Hepatocyte (in vitro differentiated cells): ENCODE measurements at regions not wholly inside any gene's neighbourhood (a gene's known extent, or its start where the extent isn't known, plus 50 kb on each side); places are given as distances from the start of the nearest gene placed in this dataset.

Experiments used
- DNase-seq: peaks from one replicate; pipeline ENCODE4 v3.0.0-alpha.2; 2016; ENCODE audit warnings: low spot score
- H2AFZ ChIP-seq: fragments of 200-600 bp; sonication (generic); 2 replicates; pipeline ENCODE4 v1.6.0; 2016; ENCODE audit warnings: antibody characterized with exemption, mild to moderate bottlenecking
- H3K27ac ChIP-seq: fragments of 200-600 bp; sonication (generic); 2 replicates; pipeline ENCODE4 v1.5.1; 2016; ENCODE audit warnings: mild to moderate bottlenecking
- H3K27me3 ChIP-seq: fragments of 200-600 bp; sonication (generic); 2 replicates; pipeline ENCODE4 v1.6.1; 2016
- H3K36me3 ChIP-seq: fragments of 200-600 bp; sonication (generic); replicated peaks from 2 replicates; pipeline ENCODE4 v1.5.1; 2016; ENCODE audit warnings: low read depth; ENCODE audit not compliant: insufficient read depth
- H3K4me1 ChIP-seq: fragments of 200-600 bp; sonication (generic); 2 replicates; pipeline ENCODE4 v1.5.1; 2016; ENCODE audit warnings: mild to moderate bottlenecking, moderate library complexity; ENCODE audit not compliant: insufficient read depth
- H3K4me2 ChIP-seq: fragments of 200-600 bp; sonication (generic); 2 replicates; pipeline ENCODE4 v1.6.0; 2016
- H3K4me3 ChIP-seq: fragments of 200-600 bp; sonication (generic); 2 replicates; pipeline ENCODE4 v1.5.1; 2016; ENCODE audit warnings: mild to moderate bottlenecking
- H3K79me2 ChIP-seq: fragments of 200-600 bp; sonication (generic); 2 replicates; pipeline ENCODE4 v1.6.0; 2017; ENCODE audit warnings: mild to moderate bottlenecking
- H3K9me2 ChIP-seq: fragments of 200-600 bp; sonication (generic); replicated peaks from 2 replicates; pipeline ENCODE4 v1.6.0; 2017; ENCODE audit warnings: mild to moderate bottlenecking; ENCODE audit not compliant: insufficient read depth
- H3K9me3 ChIP-seq: fragments of 200-600 bp; sonication (generic); 2 replicates; pipeline ENCODE4 v1.5.1; 2016; ENCODE audit warnings: low read depth, mild to moderate bottlenecking
- H4K20me1 ChIP-seq: fragments of 200-600 bp; sonication (generic); 2 replicates; pipeline ENCODE4 v1.6.0; 2016; ENCODE audit warnings: mild to moderate bottlenecking; ENCODE audit not compliant: insufficient read depth, poor library complexity, severe bottlenecking
- EZH2 ChIP-seq: fragments of 200-600 bp; sonication (generic); IDR thresholded peaks from 2 replicates; pipeline ENCODE4 v1.6.1; 2016; ENCODE audit warnings: antibody characterized with exemption, mild to moderate bottlenecking, borderline replicate concordance
- EZH2phosphoT487 ChIP-seq: fragments of 200-600 bp; sonication (generic); IDR thresholded peaks from one replicate; pipeline ENCODE4 v1.6.1; 2018; ENCODE audit warnings: antibody characterized with exemption, mild to moderate bottlenecking, low read depth, moderate library complexity; ENCODE audit not compliant: unreplicated experiment, severe bottlenecking
- WGBS: methylation state at CpG from one replicate; pipeline ENCODE4 v1.1.6; 2016; ENCODE audit warnings: low lambda C conversion rate; ENCODE audit errors: missing lambda C conversion rate; 5-methylcytosine and 5-hydroxymethylcytosine counted together
- TF ChIP-seq, protein P1 (sequence below): fragments of 200-600 bp; sonication (generic); IDR thresholded peaks from 2 replicates; pipeline ENCODE4 v1.5.1; 2016; ENCODE audit warnings: antibody characterized with exemption, mild to moderate bottlenecking; ENCODE audit not compliant: poor library complexity

DNA sequence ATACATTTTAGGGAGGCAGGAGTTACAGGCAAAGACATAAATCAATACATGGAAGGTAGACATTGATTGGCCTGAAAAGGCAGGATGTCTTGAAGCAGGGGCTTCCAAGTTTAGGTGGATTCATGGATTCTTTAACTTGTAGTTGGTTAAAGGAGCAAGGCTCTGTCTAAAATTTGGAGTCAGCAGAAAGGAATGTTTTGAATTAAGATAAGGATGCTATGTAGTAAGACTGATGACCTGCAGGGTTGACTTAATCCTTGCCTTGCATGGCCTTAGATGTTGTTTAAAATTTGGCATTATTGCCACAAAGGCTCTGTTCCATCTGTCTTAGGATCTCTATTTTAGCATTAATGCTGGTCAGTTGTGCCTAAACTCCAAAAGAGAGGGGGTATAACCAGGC lies 171.3 kb downstream of the C5orf15 start:
- Histone ChIP-seq H3K4me3 (no peak overlapping the region), H3K4me2 (no peak overlapping the region), H3K27me3 (no peaks in the 10 kb centered on the region), H3K4me1 (peaks cover 5% of the 10 kb centered on the region), H3K9me2 (no peaks in the 10 kb centered on the region), H3K27ac (no peak overlapping the region), H3K36me3 (no peaks in the 10 kb centered on the region), H3K79me2 (no peaks in the 10 kb centered on the region), H3K9me3 (no peaks in the 10 kb centered on the region), H4K20me1 (no peaks in the 10 kb centered on the region), H2AFZ (no peak overlapping the region)
- no peak for DNase-seq
- TF ChIP-seq, protein P1, sequence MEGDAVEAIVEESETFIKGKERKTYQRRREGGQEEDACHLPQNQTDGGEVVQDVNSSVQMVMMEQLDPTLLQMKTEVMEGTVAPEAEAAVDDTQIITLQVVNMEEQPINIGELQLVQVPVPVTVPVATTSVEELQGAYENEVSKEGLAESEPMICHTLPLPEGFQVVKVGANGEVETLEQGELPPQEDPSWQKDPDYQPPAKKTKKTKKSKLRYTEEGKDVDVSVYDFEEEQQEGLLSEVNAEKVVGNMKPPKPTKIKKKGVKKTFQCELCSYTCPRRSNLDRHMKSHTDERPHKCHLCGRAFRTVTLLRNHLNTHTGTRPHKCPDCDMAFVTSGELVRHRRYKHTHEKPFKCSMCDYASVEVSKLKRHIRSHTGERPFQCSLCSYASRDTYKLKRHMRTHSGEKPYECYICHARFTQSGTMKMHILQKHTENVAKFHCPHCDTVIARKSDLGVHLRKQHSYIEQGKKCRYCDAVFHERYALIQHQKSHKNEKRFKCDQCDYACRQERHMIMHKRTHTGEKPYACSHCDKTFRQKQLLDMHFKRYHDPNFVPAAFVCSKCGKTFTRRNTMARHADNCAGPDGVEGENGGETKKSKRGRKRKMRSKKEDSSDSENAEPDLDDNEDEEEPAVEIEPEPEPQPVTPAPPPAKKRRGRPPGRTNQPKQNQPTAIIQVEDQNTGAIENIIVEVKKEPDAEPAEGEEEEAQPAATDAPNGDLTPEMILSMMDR = no peak
- no peak for TF ChIP-seq EZH2
- no peak for TF ChIP-seq EZH2phosphoT487

DNA sequence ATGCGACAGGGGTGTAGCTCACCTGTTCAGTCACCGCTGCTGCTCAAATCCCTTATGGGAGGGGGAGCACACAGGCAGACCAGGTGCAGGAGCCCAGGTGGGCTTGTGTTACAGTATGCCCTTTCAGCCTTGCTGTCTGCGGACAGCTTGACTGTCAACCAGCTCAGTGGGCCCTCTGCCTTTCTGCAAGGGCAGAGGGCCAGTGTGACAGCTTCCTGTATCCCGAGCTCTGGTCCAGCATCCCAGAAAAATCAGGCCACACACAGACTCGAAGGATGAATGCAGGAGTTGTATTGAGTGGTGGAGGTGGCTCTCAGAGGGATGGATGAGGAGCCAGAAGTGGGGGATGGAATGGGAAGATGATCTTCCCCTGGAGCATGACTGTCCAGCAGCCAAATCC lies 172.2 kb downstream of the C5orf15 start:
- Histone ChIP-seq H3K4me3 (no peak overlapping the region), H3K9me3 (no peaks in the 10 kb centered on the region), H3K27me3 (no peaks in the 10 kb centered on the region), H3K4me1 (peaks cover 3% of the 10 kb centered on the region), H3K27ac (no peak overlapping the region), H3K4me2 (no peak overlapping the region), H3K79me2 (no peaks in the 10 kb centered on the region), H4K20me1 (no peaks in the 10 kb centered on the region), H2AFZ (no peak overlapping the region), H3K9me2 (no peaks in the 10 kb centered on the region), H3K36me3 (no peaks in the 10 kb centered on the region)
- 62% methylated on average over 5 of the region's 5 CpGs for WGBS
- TF ChIP-seq EZH2phosphoT487 (no peak), EZH2 (no peak)
- TF ChIP-seq, protein P1 = no peak
- DNase-seq = no peak

DNA sequence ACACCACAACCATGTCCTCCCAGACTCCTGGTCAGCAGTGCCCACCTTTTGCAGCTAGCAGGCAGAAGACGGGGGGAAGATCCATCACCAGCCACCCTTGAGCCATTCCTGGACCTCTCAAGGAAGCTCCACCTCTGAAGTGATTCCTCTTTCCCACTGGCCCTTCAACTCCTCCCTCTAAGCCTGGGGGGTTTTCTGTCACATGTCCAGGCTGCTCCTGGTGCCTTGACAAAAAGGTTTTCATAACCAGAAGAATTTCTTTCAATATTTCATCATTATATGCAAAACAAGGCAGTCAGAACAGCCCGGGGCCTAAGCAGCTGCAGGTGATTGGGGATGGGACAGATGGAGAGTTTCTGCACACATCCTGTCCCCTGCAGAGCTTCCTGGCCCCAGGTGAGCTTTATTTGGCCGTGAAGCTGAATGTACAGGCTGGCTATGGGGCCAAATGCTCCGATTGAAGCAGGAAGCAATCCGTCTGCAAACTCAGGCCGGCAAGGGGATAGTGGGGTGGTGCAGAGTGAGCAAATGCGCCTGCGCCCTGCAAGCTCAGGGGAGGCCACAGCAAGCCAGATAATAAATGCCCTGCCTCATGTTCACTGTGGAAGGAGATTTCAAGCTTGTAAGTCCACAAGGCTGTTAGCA lies 173.5 kb downstream of the C5orf15 start:
- no peaks in the 10 kb centered on the region for H3K36me3 ChIP-seq
- H3K9me2 ChIP-seq = no peaks in the 10 kb centered on the region
- H3K4me3 ChIP-seq = no peak overlapping the region
- H3K79me2 ChIP-seq = no peaks in the 10 kb centered on the region
- H3K9me3 ChIP-seq = no peaks in the 10 kb centered on the region
- no peak overlapping the region for H2AFZ ChIP-seq
- H3K4me1 ChIP-seq = peaks cover 3% of the 10 kb centered on the region
- H3K27ac ChIP-seq = no peak overlapping the region
- H3K4me2 ChIP-seq = no peak overlapping the region
- no peaks in the 10 kb centered on the region for H4K20me1 ChIP-seq
- H3K27me3 ChIP-seq = no peaks in the 10 kb centered on the region
- no peak for DNase-seq
- WGBS = 81% methylated on average over 7 of the region's 8 CpGs
- TF ChIP-seq EZH2 (no peak), EZH2phosphoT487 (no peak)
- TF ChIP-seq, protein P1 = no peak
